Astrocyte (in vitro differentiated cells and primary cell): ENCODE measurements at regions not wholly inside any gene's neighbourhood (a gene's known extent, or its start where the extent isn't known, plus 50 kb on each side); places are given as distances from the start of the nearest gene placed in this dataset.
A peak's percentile ranks its signal among the peaks of the same experiment; 100 is the strongest.

Experiments used
- DNase-seq: peaks from one replicate; pipeline ENCODE4 v3.0.0-alpha.2; 2010; ENCODE audit warnings: low read depth
- FAIRE-seq: peaks from 2 replicates; lab custom pipeline; 2011; peaks lifted over from hg19 to GRCh38; lab: Jason Lieb, UNC
- H2AFZ ChIP-seq: 2 replicates; pipeline ENCODE4 v1.6.0; 2012; ENCODE audit warnings: low read depth, low read length, inconsistent platforms
- H3K27ac ChIP-seq: 2 replicates; pipeline ENCODE4 v1.5.1; 2011; ENCODE audit warnings: low read depth, low read length, inconsistent platforms
- H3K27me3 ChIP-seq: 2 replicates; pipeline ENCODE4 v1.6.0; 2011; ENCODE audit warnings: low read length, inconsistent platforms; ENCODE audit not compliant: insufficient read depth
- H3K36me3 ChIP-seq: 2 replicates; pipeline ENCODE4 v1.5.1; 2011; ENCODE audit warnings: low read length, inconsistent platforms; ENCODE audit not compliant: insufficient read depth
- H3K4me1 ChIP-seq: 2 replicates; pipeline ENCODE4 v1.5.1; 2011; ENCODE audit warnings: low read length, inconsistent platforms; ENCODE audit not compliant: insufficient read depth
- H3K4me2 ChIP-seq: 2 replicates; pipeline ENCODE4 v1.6.0; 2012; ENCODE audit warnings: low read length, inconsistent platforms
- H3K4me3 ChIP-seq: 2 replicates; pipeline ENCODE4 v1.5.1; 2011; ENCODE audit warnings: low read depth, mild to moderate bottlenecking, low read length, inconsistent platforms; ENCODE audit not compliant: insufficient read depth
- H3K79me2 ChIP-seq: 2 replicates; pipeline ENCODE4 v1.6.0; 2012; ENCODE audit warnings: mild to moderate bottlenecking, low read length, inconsistent platforms; ENCODE audit not compliant: insufficient read depth
- H3K9ac ChIP-seq: 2 replicates; pipeline ENCODE4 v1.6.0; 2012; ENCODE audit warnings: mild to moderate bottlenecking, low read length, inconsistent platforms
- H3K9me3 ChIP-seq: 2 replicates; pipeline ENCODE4 v1.5.1; 2012; ENCODE audit warnings: low read depth, mild to moderate bottlenecking, low read length, inconsistent platforms; ENCODE audit not compliant: insufficient read depth
- H4K20me1 ChIP-seq: 2 replicates; pipeline ENCODE4 v1.6.0; 2012; ENCODE audit warnings: low read length, inconsistent platforms; ENCODE audit not compliant: insufficient read depth
- H3K27ac Mint-ChIP-seq: one replicate; pipeline ENCODE4 v1.8.0; 2021; ENCODE audit warnings: mild to moderate bottlenecking, mixed read lengths; ENCODE audit not compliant: unreplicated experiment
- H3K27me3 Mint-ChIP-seq: one replicate; pipeline ENCODE4 v1.8.0; 2021; ENCODE audit warnings: low read depth, mixed read lengths; ENCODE audit not compliant: unreplicated experiment
- H3K36me3 Mint-ChIP-seq: one replicate; pipeline ENCODE4 v1.8.0; 2021; ENCODE audit warnings: low read depth, mixed read lengths; ENCODE audit not compliant: unreplicated experiment
- H3K4me1 Mint-ChIP-seq: one replicate; pipeline ENCODE4 v1.8.0; 2021; ENCODE audit warnings: low read depth, mixed read lengths; ENCODE audit not compliant: unreplicated experiment
- H3K4me3 Mint-ChIP-seq: one replicate; pipeline ENCODE4 v1.8.0; 2021; ENCODE audit warnings: mild to moderate bottlenecking, moderate library complexity, mixed read lengths; ENCODE audit not compliant: unreplicated experiment
- H3K9me3 Mint-ChIP-seq: one replicate; pipeline ENCODE4 v1.8.0; 2021; ENCODE audit warnings: mild to moderate bottlenecking, mixed read lengths; ENCODE audit not compliant: unreplicated experiment
- EZH2 ChIP-seq: IDR thresholded peaks from 2 replicates; pipeline ENCODE4 v1.6.1; 2012; ENCODE audit warnings: mild to moderate bottlenecking, low read length, inconsistent platforms; ENCODE audit not compliant: insufficient read depth
- TF ChIP-seq, protein P1 (sequence below): IDR thresholded peaks from 2 replicates; pipeline ENCODE4 v1.5.1; 2011; ENCODE audit warnings: low read depth, mild to moderate bottlenecking, inconsistent platforms, low read length, moderate library complexity; ENCODE audit not compliant: insufficient read depth

DNA sequence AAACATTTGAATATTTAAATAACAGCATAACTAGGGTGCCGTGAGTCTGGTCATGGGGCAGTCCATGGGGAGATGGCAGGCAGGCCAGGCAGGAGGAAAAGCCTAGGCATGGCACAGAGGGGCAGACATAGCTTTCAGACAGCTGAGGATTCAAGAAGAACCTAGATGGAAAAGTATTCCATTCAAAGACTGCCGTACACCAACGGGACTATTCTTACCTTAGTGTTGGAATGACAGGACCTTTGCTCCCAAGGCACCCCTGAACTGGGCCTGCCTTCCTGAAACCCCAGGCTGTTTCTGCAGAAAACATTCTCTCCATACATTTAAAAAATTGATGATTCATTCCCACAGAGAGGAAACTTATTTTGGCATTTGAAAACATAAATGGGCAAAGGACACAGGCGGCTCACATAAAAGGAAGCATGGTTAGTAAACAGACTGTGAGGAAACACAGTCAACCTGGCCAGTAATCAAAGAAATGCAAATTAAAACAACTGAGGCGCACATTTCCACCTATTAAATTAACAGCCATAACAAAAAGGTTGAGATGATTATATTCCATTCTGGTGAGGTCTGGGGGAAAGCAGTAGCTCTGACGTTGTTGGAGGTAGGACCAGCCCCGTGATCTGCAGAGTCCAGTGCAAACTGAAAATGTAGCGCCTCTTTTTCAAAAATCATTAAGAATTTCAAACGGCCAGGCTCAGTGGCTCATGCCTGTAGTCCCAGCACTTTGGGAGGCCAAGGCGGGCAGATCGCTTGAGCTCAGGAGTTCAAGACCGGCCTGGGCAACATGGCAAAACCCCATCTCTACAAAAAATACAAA is 71.3 kb upstream of the SMAD3 start:
- FAIRE-seq (no peak), DNase-seq (no peak)
- Histone ChIP-seq H3K4me3 (no peak overlapping the region), H2AFZ (no peak overlapping the region), H4K20me1 (no peaks in the 10 kb centered on the region), H3K4me1 (peaks cover 4% of the 10 kb centered on the region), H3K36me3 (no peaks in the 10 kb centered on the region), H3K9me3 (no peaks in the 10 kb centered on the region), H3K4me2 (no peak overlapping the region), H3K27me3 (peaks cover 3% of the 10 kb centered on the region), H3K9ac (no peak overlapping the region), H3K79me2 (no peaks in the 10 kb centered on the region), H3K27ac (no peak overlapping the region)
- no peak for TF ChIP-seq EZH2
- TF ChIP-seq, protein P1, sequence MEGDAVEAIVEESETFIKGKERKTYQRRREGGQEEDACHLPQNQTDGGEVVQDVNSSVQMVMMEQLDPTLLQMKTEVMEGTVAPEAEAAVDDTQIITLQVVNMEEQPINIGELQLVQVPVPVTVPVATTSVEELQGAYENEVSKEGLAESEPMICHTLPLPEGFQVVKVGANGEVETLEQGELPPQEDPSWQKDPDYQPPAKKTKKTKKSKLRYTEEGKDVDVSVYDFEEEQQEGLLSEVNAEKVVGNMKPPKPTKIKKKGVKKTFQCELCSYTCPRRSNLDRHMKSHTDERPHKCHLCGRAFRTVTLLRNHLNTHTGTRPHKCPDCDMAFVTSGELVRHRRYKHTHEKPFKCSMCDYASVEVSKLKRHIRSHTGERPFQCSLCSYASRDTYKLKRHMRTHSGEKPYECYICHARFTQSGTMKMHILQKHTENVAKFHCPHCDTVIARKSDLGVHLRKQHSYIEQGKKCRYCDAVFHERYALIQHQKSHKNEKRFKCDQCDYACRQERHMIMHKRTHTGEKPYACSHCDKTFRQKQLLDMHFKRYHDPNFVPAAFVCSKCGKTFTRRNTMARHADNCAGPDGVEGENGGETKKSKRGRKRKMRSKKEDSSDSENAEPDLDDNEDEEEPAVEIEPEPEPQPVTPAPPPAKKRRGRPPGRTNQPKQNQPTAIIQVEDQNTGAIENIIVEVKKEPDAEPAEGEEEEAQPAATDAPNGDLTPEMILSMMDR: no peak
- Mint-ChIP-seq H3K4me3 (no peak overlapping the region), H3K27me3 (no peaks in the 10 kb centered on the region), H3K36me3 (no peaks in the 10 kb centered on the region), H3K27ac (no peak overlapping the region), H3K9me3 (peaks cover 8% of the 10 kb centered on the region), H3K4me1 (no peaks in the 10 kb centered on the region)

- no peak overlapping the region for H2AFZ ChIP-seq
- H3K36me3 Mint-ChIP-seq: no peaks in the 10 kb centered on the region
These were observed 70.3 kb upstream of the SMAD3 start for GRCh38 chr15:66994927-66995656.

More at GRCh38 chr15:66994927-66995656, 70.3 kb upstream of the SMAD3 start:
- Mint-ChIP-seq H3K27ac (no peak overlapping the region), H3K4me3 (no peak overlapping the region), H3K4me1 (no peaks in the 10 kb centered on the region), H3K27me3 (no peaks in the 10 kb centered on the region), H3K9me3 (no peaks in the 10 kb centered on the region)
- no peaks in the 10 kb centered on the region for H3K9me3 ChIP-seq
- peaks cover 4% of the 10 kb centered on the region for H3K4me1 ChIP-seq
- no peak for FAIRE-seq
- H3K36me3 ChIP-seq: no peaks in the 10 kb centered on the region
- no peak overlapping the region for H3K27ac ChIP-seq
- peak; percentile 47 for DNase-seq
- no peak overlapping the region for H3K4me2 ChIP-seq
- TF ChIP-seq EZH2: no peak
- TF ChIP-seq, protein P1: no peak
- H3K27me3 ChIP-seq: peaks cover 3% of the 10 kb centered on the region
- H3K79me2 ChIP-seq: no peaks in the 10 kb centered on the region
- no peaks in the 10 kb centered on the region for H4K20me1 ChIP-seq
- H3K4me3 ChIP-seq: no peak overlapping the region
- H3K9ac ChIP-seq: no peak overlapping the region
